ENCODE measurements at regions not wholly inside any gene's neighbourhood (a gene's known extent, or its start where the extent isn't known, plus 50 kb on each side); places are given as distances from the start of the nearest gene placed in this dataset.

DNA sequence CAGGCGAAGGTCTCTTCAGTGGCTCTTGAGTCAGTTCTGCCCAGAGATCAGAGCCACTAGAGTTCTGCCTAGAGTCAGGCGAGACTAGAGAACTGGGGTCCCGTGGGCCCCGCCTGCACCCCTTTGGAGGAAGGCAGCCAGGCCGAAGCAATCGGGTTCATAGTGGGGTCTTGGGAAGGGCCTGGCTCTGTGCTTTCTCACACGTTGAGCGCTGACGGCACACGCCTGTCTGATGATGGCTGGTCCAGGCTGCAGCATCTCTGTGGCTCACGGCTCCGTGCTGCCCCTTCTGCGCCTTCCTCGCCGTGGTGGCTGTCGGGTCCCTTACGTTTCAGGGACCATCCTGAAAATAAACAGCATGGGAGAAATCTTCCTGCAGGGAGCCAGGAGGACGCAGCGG lies 78.3 kb upstream of the RNU6ATAC start:
- H3K9me3 ChIP-seq: peaks cover 0 to 8% (median 6%) of the 10 kb centered on the region in 11 donors
- WGBS, 2 donors: 39 to 58% methylated on average over 19 of the region's 19 CpGs
- peaks cover 0 to 44% (median 30%) of the 10 kb centered on the region in 7 donors for H3K27me3 ChIP-seq
- no peak overlapping the region for H3K27ac ChIP-seq
- DNase-seq (peak in 1 of 2 donors; percentile 2), ATAC-seq (no peak)
- H3K36me3 ChIP-seq: no peaks in the 10 kb centered on the region
- intact Hi-C loops (cut with DNase I): no loop called here
- peaks cover 0 to 12% (median 0%) of the 10 kb centered on the region in 9 donors for H3K4me1 ChIP-seq
- H3K4me3 ChIP-seq: no peak overlapping the region
- TF ChIP-seq, protein P1, sequence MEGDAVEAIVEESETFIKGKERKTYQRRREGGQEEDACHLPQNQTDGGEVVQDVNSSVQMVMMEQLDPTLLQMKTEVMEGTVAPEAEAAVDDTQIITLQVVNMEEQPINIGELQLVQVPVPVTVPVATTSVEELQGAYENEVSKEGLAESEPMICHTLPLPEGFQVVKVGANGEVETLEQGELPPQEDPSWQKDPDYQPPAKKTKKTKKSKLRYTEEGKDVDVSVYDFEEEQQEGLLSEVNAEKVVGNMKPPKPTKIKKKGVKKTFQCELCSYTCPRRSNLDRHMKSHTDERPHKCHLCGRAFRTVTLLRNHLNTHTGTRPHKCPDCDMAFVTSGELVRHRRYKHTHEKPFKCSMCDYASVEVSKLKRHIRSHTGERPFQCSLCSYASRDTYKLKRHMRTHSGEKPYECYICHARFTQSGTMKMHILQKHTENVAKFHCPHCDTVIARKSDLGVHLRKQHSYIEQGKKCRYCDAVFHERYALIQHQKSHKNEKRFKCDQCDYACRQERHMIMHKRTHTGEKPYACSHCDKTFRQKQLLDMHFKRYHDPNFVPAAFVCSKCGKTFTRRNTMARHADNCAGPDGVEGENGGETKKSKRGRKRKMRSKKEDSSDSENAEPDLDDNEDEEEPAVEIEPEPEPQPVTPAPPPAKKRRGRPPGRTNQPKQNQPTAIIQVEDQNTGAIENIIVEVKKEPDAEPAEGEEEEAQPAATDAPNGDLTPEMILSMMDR (IDR thresholded peaks at IDR 0.05): no peak

DNA sequence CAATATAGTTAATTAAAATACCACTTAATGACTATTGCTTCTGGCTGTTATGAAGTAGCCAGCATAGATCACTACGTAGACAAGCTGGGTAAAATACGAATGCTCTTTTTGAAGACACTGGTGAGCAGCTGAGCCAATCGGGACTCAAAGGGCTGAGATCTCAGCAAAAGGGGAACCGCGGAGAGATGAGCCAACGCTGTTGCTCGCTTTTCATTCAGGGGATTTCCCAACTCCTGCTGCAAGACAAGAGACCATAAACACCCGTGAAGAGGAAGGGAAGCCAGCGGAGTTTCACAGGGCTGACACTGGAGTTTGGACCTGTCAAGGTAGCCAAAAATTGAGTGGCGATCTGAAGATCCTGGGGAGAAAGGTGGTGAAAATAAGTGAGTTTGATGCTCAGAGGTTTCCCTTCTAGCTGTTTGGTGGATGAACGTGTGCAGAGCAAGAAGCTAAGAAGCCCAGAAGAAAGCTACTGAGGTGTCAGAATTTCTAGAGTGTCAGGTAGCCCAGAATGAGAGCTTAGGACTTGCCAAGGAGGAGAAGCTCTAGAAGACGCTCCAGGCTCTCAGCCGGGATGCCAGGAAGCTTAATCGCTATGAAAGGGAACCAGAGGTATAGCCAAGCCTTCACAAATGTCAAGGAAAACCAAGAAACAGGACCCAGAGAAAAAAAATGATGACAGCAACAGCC lies 79.6 kb upstream of the RNU6ATAC start:
- TF ChIP-seq, protein P1 (IDR thresholded peaks at IDR 0.05): no peak
- no peaks in the 10 kb centered on the region for H3K36me3 ChIP-seq
- 53 to 62% methylated on average over 14 of the region's 14 CpGs for WGBS, 2 donors
- intact Hi-C loops (cut with DNase I): no loop called here
- peaks cover 0 to 20% (median 13%) of the 10 kb centered on the region in 11 donors for H3K9me3 ChIP-seq
- DNase-seq: peak in 1 of 2 donors; percentile 6
- H3K4me1 ChIP-seq: peaks cover 0 to 12% (median 0%) of the 10 kb centered on the region in 9 donors
- H3K4me3 ChIP-seq: no peak overlapping the region
- H3K27me3 ChIP-seq: peaks cover 0 to 42% (median 30%) of the 10 kb centered on the region in 7 donors
- peak in 6 of 8 donors; percentile 35 to 71 (median 42) for ATAC-seq
- H3K27ac ChIP-seq: no peak overlapping the region

DNA sequence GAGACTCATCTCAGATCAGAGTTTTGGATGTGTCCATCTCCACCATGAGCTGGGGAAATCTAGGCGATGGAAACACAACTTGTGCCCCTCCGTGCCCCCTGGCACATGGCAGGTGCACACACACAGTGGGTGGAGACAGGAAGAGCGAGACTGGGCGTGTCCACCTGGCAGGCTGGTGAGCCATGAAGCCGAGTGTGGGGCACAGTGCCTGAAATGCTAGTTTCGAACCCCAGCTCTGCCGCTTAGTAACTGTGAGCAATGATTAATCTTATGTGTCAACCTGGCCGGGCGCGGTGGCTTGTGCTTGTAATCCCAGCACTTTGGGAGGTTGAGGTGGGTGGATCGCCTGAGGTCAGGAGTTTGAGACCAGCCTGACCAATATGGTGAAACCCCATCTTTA lies 80.8 kb upstream of the RNU6ATAC start:
- Histone ChIP-seq H3K27ac (no peak overlapping the region), H3K27me3 (peaks cover 0 to 32% (median 24%) of the 10 kb centered on the region in 7 donors), H3K9me3 (peaks cover 0 to 25% (median 13%) of the 10 kb centered on the region in 11 donors), H3K36me3 (no peaks in the 10 kb centered on the region), H3K4me1 (peaks cover 0 to 12% (median 0%) of the 10 kb centered on the region in 9 donors), H3K4me3 (no peak overlapping the region)
- ATAC-seq (no peak), DNase-seq (peak in 1 of 2 donors; percentile 3)
- intact Hi-C loops (cut with DNase I): no loop called here
- TF ChIP-seq, protein P1 (IDR thresholded peaks at IDR 0.05): no peak
- 89 to 93% methylated on average over 11 of the region's 11 CpGs for WGBS, 2 donors

DNA sequence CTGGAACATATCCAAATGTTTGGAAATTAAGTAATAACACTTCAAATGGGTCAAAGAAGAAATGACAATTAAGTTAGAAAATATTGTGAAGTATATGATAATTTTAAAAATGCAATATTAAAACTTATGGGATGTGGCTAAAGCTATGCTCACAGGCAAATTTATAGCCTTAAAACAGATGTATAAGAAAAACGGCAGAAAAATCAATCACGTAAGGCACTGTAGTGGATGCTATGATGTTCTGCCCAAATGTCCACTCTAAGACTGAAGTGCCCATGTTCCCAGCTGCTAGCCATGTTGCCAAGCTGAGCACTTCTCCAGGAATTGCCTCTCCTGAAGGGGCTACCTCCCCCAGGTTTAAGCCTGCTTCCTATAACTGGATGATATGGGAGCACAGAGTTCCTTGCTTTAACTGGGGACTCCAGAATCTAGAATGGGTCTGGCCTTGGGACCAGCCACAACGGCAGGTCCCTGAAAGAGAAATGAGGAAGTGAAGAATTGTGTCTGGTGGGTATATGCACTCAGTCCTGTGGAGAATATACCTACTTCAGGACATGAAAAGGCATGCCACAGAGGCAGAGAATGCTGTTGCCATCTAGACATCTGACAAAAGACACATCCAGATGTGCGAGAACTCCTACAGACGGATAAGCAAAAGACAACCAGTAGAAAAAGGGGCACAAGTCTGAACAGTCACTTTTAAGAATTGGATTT lies 78.2 kb upstream of the RXRA start:
- TF ChIP-seq, protein P1 (IDR thresholded peaks at IDR 0.05): no peak
- peaks cover 0 to 15% (median 6%) of the 10 kb centered on the region in 7 donors for H3K27me3 ChIP-seq
- 80 to 95% methylated on average over 5 of the region's 5 CpGs for WGBS, 2 donors
- DNase-seq (no peak), ATAC-seq (no peak)
- no peak overlapping the region for H3K4me3 ChIP-seq
- peaks cover 0 to 12% (median 0%) of the 10 kb centered on the region in 9 donors for H3K4me1 ChIP-seq
- H3K9me3 ChIP-seq: peaks cover 0 to 25% (median 13%) of the 10 kb centered on the region in 11 donors
- intact Hi-C loops (cut with DNase I): no loop called here
- H3K27ac ChIP-seq: no peak overlapping the region
- H3K36me3 ChIP-seq: no peaks in the 10 kb centered on the region

All from heart right ventricle (tissue), 16 donors.